GM12875 (cell line): ENCODE measurements at regions not wholly inside any gene's neighbourhood (a gene's known extent, or its start where the extent isn't known, plus 50 kb on each side); places are given as distances from the start of the nearest gene placed in this dataset.

Source experiments
- H3K4me3 ChIP-seq: one replicate; pipeline ENCODE4 v1.5.1; 2011; ENCODE audit warnings: low read depth, low read length, control low read depth
- CTCF ChIP-seq: IDR thresholded peaks from 2 replicates; pipeline ENCODE4 v1.5.1; 2011; ENCODE audit warnings: low read depth, mild to moderate bottlenecking, control low read depth, inconsistent platforms, low read length, moderate library complexity, borderline replicate concordance; ENCODE audit not compliant: insufficient read depth

GRCh38 chr3:168865022-168865551 is 769.4 kb upstream of the GOLIM4 start:
- TF ChIP-seq CTCF, result peak; percentile 51; the same call in 1 of the 2 replicates
- no peak overlapping the region for H3K4me3 ChIP-seq

DNA sequence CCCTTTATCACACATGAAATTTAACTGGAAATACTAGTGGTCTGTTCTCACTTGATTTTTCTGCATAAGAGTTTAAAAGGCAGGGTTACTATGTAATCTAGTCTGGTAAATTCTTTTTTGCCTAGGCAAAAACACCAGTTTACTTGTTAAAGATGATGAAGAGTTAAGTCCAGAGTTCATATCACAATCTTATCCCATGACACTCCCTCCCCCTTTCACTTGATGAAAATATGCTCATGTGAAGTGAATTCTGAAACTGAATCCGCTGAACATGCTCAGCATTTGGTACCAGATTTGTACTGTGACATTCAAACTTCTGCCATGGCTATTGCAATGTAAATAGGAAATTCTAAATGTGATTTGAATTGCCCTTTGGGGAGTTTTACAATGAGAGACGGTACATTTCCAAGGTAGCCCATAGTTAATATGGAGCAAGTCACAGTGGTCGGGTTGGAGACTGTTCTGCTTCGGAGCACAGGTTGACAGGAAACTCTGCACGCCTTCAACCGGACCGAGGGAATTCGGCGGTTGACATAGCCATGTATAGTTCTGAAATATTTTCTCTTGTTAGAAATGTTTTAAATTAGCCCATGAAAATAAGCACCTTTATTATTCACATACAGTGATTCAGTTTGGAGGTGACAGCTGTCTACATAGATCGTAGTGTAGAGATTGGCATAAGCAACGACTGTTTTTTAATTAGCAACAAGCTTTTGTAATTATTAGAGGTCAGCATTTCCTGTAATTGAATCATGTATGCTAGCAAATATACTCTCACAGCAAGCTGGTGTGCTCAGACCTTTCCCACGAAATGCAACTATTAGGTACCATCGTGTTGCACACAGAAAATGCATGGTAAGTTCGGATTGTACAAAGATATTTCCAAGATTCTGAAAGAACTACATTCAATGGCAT is 768.6 kb upstream of the GOLIM4 start:
- TF ChIP-seq CTCF, result no peak
- no peak overlapping the region for H3K4me3 ChIP-seq

DNA sequence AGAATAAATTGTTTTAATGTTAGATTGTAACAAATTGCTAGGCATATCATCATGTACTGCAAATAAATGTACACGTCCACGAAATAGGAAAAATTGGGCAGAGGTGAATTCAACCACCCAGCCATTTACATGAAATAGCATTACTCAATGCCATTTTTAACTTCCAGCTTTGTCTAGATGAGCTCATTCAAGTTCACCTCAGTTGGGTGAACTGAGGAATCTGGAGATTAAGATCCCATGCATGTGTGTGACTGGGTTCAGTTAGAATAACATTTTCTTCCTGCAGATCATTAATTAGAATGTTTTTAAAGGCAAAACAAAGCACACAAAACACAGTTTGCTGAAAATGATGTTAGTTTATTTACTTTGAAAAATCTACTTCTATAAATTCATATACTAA is 767.8 kb upstream of the GOLIM4 start:
- no peak for TF ChIP-seq CTCF
- H3K4me3 ChIP-seq, result no peak overlapping the region

DNA sequence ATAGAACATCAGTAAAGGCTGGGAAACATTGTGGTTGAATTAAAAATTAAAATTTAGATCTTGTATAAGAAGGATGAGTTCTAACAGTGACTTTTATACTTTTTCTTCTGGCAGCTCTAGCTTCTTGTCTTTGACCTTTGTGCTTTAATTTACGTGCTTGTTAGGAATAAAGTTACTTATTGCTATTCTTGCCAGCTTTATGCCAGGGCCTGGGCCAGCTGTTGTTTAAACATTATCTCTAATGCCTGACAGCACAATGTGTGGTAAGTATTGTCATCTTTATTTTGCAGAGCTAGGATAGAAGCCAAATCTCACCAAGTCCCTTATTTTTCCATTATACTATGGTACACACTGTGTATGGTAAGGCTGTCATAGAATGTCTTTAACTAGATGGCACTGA is 766.7 kb upstream of the GOLIM4 start:
- no peak overlapping the region for H3K4me3 ChIP-seq
- no peak for TF ChIP-seq CTCF

GRCh38 chr3:168860592-168860991 is 764.9 kb upstream of the GOLIM4 start:
- no peak overlapping the region for H3K4me3 ChIP-seq
- no peak for TF ChIP-seq CTCF

- no peak overlapping the region for H3K4me3 ChIP-seq
- TF ChIP-seq CTCF, result no peak
These were observed 764.3 kb upstream of the GOLIM4 start for GRCh38 chr3:168860028-168860427.

GRCh38 chr3:168859574-168859973 is 763.9 kb upstream of the GOLIM4 start:
- H3K4me3 ChIP-seq, result no peak overlapping the region
- no peak for TF ChIP-seq CTCF
